HepG2 (cell line): ENCODE measurements at regions not wholly inside any gene's neighbourhood (a gene's known extent, or its start where the extent isn't known, plus 50 kb on each side); places are given as distances from the start of the nearest gene placed in this dataset.

Experiments
- ARNTL ChIP-seq: sonication (generic); formaldehyde crosslinking; IDR thresholded peaks from 2 replicates; pipeline ENCODE4 v1.4.0; 2020; ENCODE audit warnings: mild to moderate bottlenecking, missing genetic modification reagents
- CBFB ChIP-seq: sonication (generic); formaldehyde crosslinking; IDR thresholded peaks from 2 replicates; pipeline ENCODE4 v1.4.0; 2020; ENCODE audit warnings: missing genetic modification reagents
- CTCF ChIP-seq: sonication (generic); formaldehyde crosslinking; IDR thresholded peaks from 2 replicates; pipeline ENCODE4 v1.5.0; 2020; ENCODE audit warnings: mild to moderate bottlenecking, missing genetic modification reagents, moderate library complexity
- FOXP1 ChIP-seq, 2 experiments: fragments of 450-650 bp in 1 of 2; IDR thresholded peaks; 2 replicates each; pipeline ENCODE4 v1.6.1; 2017 to 2018; ENCODE audit warnings: antibody characterized with exemption in 1 of 2
- GABPB1 ChIP-seq: IDR thresholded peaks from 2 replicates; pipeline ENCODE4 v1.6.1; 2016; ENCODE audit warnings: mild to moderate bottlenecking, missing genetic modification reagents, moderate library complexity, missing compliant biosample characterization
- TCF12 ChIP-seq, 2 experiments: fragments of 450-650 bp in 1 of 2; sonication (generic) in 1 of 2; formaldehyde crosslinking in 1 of 2; IDR thresholded peaks; 2 replicates each; pipeline versions ENCODE4 v1.6.1 to v1.8.0; 2017 to 2022; ENCODE audit warnings: antibody characterized with exemption in 1 of 2, mild to moderate bottlenecking in 1 of 2, missing genetic modification reagents in 1 of 2, moderate library complexity in 1 of 2
- TF ChIP-seq, protein P1 (sequence below): sonication (generic); formaldehyde crosslinking; IDR thresholded peaks from 2 replicates; pipeline ENCODE4 v1.9.0; 2021; ENCODE audit warnings: missing genetic modification reagents, borderline replicate concordance
- TF ChIP-seq, protein P2 (sequence below): sonication (generic); formaldehyde crosslinking; IDR thresholded peaks from 2 replicates; pipeline ENCODE4 v1.8.0; 2022; ENCODE audit warnings: mild to moderate bottlenecking, missing genetic modification reagents

DNA sequence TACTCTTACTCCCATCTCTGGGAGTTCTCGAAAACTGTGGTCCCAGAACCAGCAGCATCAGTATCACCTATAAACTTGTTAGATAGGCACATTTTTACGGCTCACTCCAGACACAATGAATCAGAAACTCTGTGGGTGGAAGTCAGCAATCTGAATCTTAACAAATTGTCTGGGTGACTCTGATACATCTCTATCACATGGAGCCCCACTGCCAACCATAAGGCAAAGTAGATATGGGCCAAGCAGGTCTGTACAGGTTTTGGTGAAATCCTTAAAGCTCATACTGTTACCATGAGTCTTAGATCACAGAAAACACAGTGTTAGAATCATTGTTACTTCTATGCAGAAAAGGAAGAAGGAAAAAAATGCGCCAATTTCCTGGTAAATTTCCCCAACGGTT lies 122.5 kb upstream of the HCCS start:
- no peak for TF ChIP-seq FOXP1 (IDR thresholded peaks at IDR 0.05)
- no peak for TF ChIP-seq FOXP1 (CRISPR knock-in tag; IDR thresholded peaks at IDR 0.05)
- no peak for TF ChIP-seq CBFB (CRISPR knock-in tag)
- TF ChIP-seq, protein P1, sequence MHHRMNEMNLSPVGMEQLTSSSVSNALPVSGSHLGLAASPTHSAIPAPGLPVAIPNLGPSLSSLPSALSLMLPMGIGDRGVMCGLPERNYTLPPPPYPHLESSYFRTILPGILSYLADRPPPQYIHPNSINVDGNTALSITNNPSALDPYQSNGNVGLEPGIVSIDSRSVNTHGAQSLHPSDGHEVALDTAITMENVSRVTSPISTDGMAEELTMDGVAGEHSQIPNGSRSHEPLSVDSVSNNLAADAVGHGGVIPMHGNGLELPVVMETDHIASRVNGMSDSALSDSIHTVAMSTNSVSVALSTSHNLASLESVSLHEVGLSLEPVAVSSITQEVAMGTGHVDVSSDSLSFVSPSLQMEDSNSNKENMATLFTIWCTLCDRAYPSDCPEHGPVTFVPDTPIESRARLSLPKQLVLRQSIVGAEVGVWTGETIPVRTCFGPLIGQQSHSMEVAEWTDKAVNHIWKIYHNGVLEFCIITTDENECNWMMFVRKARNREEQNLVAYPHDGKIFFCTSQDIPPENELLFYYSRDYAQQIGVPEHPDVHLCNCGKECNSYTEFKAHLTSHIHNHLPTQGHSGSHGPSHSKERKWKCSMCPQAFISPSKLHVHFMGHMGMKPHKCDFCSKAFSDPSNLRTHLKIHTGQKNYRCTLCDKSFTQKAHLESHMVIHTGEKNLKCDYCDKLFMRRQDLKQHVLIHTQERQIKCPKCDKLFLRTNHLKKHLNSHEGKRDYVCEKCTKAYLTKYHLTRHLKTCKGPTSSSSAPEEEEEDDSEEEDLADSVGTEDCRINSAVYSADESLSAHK, result no peak
- no peak for TF ChIP-seq TCF12 (IDR thresholded peaks at IDR 0.05)
- TF ChIP-seq TCF12 (CRISPR knock-in tag; IDR thresholded peaks at IDR 0.05), result no peak
- no peak for TF ChIP-seq GABPB1
- TF ChIP-seq, protein P2, sequence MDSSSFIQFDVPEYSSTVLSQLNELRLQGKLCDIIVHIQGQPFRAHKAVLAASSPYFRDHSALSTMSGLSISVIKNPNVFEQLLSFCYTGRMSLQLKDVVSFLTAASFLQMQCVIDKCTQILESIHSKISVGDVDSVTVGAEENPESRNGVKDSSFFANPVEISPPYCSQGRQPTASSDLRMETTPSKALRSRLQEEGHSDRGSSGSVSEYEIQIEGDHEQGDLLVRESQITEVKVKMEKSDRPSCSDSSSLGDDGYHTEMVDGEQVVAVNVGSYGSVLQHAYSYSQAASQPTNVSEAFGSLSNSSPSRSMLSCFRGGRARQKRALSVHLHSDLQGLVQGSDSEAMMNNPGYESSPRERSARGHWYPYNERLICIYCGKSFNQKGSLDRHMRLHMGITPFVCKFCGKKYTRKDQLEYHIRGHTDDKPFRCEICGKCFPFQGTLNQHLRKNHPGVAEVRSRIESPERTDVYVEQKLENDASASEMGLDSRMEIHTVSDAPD (CRISPR knock-in tag), result no peak
- no peak for TF ChIP-seq ARNTL (CRISPR knock-in tag)
- TF ChIP-seq CTCF, result no peak
